Loucy (cell line): ENCODE measurements at regions not wholly inside any gene's neighbourhood (a gene's known extent, or its start where the extent isn't known, plus 50 kb on each side); places are given as distances from the start of the nearest gene placed in this dataset.

Experiments
- CTCF ChIP-seq: fragments of 200-600 bp; sonication (generic); conservative IDR thresholded peaks from 2 replicates; pipeline ENCODE4 v1.5.1; 2014; ENCODE audit warnings: mild to moderate bottlenecking, antibody characterized with exemption, low read length
- EZH2phosphoT487 ChIP-seq: fragments of 200-600 bp; IDR thresholded peaks from 2 replicates; pipeline ENCODE4 v1.6.1; 2018; ENCODE audit warnings: antibody characterized with exemption, mild to moderate bottlenecking, moderate library complexity, borderline replicate concordance

GRCh38 chr13:50682002-50682401, 161.5 kb downstream of the DLEU7 start:
- TF ChIP-seq CTCF (no peak), EZH2phosphoT487 (no peak)
